ENCODE measurements at regions not wholly inside any gene's neighbourhood (a gene's known extent, or its start where the extent isn't known, plus 50 kb on each side); places are given as distances from the start of the nearest gene placed in this dataset.
"Not testable (repeated sequence)": the region's sequence is repeated elsewhere in the genome, so short reads cannot be mapped to it uniquely, and the experiment has no call there.

DNA sequence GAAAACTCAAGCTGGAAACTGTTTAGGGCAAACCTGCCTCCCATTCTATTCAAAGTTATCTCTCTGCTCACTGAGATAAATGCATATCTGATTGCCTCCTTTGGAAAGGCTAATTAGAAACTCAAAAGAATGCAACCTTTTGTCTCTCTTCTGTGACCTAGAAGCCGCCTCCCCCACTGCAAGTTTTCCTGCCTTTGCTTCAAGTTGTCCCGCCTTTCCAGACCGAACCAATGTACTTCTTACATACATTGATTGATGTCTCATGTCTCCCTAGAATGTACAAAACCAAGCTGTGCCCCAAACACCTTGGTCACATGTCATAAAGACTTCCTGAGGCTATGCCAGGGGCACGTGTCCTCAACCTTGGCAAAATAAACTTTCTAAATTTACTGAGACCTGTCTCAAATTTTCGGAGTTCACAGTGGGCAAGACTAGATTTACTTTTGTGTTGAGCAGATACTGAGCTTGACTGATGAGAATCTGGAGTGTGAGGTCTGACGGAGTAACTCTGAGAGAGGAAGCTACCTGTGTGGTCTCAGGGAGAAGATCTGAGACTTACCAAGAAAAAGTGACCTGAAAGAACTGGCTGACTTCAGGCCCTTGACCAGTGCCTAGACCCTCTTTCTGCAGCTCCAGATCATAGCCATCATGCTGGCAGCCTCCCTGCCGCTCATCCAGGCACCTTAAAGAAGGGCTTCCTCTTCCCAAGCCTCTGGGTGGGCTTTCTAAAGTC, 124.7 kb upstream of the NBPF9 start:
- intact Hi-C loops (cut with DNase I, micrococcal nuclease); ATAC-seq: not testable (repeated sequence)

DNA sequence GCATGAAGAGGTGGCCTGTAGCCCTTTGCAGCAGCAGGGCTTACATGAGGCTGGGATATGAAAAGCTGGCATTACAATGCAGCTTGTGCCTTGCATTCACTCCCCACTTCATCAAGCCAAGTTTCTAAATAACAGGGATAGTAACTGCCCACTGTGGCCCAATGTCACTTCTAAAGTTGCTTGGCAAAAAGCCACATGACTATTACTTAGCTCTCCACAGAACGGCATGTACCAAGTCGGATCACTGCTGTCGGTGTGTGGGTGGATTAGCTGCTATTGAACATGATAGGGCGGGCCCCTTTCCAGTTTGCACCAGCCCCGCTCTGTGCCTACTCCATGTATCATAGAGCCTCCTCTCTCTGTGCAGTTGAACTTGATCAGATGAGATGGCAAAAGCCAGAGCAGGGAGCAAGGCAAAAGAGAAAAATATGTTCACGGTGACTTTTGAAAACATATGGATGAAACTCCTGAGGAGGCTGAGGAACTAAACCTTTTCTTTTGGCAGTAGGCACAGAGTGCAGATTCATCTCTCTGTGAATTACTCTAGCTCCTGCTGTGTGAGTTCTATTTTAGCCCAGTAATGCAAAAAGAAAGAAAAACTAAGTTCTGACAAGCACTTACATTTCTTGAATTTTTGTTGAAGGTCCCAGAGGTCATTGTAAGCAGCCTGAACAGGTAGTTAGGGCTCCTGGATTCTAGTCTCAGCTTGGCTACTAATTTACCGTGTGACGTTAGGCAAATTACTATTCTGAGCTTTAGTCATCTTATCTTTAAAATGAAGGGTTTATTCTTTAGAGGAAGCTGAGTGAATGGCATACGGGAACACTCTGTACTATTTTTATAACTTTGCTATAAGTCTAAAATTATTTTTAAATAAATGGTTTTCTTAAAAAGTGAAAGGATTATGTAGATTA, 125.6 kb upstream of the NBPF9 start:
- ATAC-seq: peak; percentile 93
- DNase-seq; intact Hi-C loops (cut with DNase I, micrococcal nuclease): not testable (repeated sequence)

More for the DNA sequence above, 124.7 kb upstream of the NBPF9 start:
- DNase-seq: not testable (repeated sequence)

DNA sequence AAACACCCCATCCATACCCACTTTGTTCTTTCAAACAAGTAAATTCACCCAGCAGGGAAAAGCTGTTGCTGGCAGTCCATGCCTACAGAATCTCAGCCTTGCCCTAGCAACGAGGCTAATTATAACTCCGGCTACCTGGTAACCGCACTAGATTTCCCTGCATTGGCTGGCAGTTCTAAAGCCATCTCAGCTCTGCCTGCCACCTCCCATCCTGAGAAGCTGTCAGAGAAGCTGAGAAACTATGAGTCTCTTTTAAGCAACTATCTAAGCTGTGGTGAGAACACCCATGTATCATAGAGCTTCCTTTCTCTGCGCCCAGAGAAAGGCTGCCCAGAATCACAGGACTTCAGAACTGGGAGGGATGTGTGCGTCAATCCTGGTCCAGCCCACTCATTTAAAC, 126.5 kb upstream of the NBPF9 start:
- DNase-seq (peak; percentile 6 to 22), ATAC-seq (peak; percentile 60)
- intact Hi-C loops (cut with DNase I, micrococcal nuclease): not testable (repeated sequence)

DNA sequence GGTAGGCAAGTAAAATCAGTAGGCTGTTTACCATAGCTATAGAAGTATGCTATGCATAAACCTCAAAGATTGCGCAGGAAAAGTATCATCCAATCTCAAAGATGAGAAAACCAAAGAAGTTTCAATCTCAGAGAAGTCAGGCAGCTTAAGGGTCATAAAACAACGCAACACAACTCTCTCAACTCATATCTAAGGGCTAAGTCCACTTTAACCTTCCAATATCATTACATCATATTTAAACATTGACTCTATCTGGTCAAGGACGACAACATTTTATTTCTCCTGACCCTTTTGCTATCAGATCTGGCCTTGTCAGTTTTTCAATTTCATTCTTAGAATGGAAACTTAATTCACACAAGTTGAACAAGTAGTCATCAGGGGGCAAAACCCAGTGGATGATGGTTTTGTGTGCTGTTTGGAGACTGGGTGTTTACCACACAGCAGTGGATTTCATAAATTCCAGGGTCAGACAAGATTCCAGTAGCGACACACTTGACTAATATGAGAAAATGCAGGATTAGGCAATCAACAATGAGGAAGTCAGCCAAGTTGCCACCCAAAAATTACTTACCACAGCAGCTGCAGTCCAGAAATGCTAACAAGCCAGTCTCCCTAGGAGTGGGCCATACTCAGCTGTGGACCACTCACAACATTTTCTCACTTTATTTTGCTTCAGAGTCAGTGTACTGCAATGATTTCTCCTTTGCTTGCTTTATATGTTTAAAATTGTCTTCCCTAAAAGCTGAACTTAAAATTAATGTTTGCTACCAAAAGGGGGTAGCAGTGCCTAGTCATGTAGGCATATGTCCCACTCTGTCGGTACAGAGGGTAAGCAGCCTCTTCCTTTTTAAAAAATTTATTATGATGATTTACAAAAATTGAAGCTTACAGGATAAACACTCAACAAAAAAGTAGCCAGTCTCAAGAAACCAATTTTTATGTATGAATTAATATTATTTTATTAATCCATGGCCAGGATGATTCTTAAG, 131.9 kb upstream of the NBPF9 start:
- intact Hi-C loops (cut with DNase I, micrococcal nuclease); DNase-seq: not testable (repeated sequence)
- peak; percentile 97 for ATAC-seq

DNA sequence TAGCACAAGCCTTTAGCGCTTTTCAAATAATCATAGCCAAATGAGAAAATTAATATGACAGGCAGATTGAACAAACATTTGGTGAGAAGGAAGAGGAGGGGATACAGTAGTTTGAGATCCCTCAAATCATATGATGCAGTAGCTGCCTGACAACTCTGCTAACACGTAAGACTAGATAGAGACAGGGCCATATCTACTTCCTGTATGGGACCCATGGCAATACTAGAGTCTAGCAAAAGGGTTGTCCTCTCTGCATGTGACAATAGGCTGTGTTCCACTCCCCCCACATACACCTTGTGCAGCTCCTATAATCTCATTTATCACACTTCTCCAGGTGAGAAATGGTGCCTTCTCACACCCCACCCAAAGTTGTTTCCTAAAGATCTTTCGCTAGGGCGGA, 134.2 kb upstream of the NBPF9 start:
- intact Hi-C loops (cut with DNase I, micrococcal nuclease); ATAC-seq; DNase-seq: not testable (repeated sequence)

DNA sequence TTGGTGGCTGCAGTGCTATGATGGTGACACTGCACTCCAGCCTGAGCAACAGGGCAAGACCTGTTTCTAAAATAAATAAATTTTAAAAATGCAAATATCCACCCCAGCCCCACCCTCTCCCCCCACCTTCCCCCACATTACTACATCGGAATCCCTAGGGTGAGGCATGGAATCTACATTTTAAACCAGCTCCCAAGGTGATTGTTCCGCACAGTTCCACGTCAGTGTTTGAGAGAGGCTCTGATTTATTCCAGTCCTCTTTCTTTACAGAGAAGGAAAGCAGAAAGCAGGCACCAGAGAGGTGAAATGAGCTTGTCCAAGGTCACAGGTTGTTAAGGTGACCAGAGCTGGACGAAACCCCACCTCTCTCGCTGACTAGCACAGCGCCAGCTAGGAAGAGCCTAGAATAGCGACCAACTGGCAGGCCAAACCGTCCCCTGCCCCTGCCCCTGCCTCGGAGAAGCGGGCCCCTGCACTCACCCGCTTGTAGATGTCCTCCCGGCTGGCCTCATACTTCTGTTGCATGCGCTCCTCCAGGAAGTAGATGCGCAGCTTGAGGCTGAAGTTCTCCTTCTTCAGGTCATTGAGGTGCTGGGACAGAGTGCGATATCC, 136.7 kb upstream of the NBPF9 start:
- ATAC-seq; intact Hi-C loops (cut with DNase I, micrococcal nuclease); DNase-seq: not testable (repeated sequence)

DNA sequence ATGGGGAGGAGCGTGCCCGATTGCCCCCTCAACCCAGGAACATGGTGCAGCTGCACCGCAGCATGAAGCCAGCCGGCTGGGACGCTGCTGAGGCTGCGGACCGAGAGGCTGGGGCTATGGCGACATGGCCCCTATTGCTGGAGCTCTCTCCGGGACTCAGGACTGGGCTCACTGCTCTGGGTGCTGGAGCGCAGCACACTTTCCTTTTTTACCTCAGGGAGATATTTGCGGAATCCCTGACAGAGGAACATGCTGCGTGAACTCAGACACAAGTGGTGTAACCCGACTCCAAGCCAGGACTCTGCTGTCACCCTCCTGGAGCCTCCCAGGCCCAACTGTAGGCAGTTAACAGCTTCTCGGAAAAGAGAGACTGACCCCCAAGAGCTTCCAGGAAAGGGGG, 137.2 kb upstream of the NBPF9 start:
- DNase-seq; intact Hi-C loops (cut with DNase I, micrococcal nuclease); ATAC-seq: not testable (repeated sequence)

DNA sequence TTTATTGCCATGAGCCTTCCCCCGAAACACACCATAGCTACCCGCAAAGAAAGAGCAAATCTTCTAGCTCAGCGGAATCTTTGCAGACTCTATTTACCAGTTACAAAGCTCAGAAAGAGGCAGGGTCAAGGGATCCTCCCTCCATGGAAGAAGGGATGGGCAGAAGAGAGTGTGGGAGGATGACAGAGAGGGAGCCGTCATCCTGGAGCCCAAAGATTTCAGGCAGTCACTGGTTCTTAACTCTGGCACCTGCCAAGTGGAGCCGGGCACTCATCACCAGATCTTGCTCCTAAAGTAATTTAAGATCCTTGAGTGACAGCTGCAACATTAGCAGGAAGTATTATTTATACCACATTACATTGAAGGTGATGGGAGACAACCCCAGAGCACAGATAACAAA, 137.9 kb upstream of the NBPF9 start:
- intact Hi-C loops (cut with DNase I, micrococcal nuclease); DNase-seq; ATAC-seq: not testable (repeated sequence)

DNA sequence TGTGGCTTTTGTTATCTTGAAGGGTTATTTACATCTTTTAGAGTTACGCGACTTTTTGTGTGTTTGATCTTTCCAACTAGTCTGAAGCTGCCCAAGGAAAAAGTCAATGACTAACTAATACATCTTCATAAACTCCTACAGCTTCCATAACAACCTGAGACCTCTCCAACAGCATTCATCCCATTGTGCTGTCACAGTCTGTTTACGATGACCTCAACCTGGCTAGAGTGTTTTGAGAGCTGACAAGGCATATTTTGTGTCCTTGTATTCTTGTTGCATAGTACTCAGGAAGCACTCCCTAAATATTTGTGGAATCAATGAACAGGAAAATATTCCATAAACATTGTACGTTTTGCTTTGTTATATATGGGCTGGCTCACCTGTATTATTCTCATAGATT, 140.2 kb upstream of the NBPF9 start:
- ATAC-seq; DNase-seq; intact Hi-C loops (cut with DNase I, micrococcal nuclease): not testable (repeated sequence)

DNA sequence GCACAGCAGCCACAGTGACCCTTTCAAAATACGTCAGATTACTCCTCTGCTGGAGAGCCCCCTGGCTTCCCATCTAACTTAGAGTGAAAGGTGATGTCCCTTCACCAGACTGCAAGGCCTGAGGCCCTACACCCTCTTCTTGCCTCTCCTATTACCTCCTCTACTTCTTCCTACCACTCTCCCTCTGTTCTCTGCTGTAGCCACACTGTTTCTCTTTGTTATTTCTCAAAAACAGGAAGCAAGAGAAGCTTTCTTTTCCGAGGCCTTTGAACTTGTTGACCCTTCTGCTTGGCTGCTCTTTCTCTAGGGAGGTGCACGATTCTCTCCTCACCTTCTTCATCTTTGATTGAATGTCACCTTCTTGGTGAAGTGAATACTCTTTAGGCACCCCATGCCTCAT, 141.3 kb upstream of the NBPF9 start:
- ATAC-seq; intact Hi-C loops (cut with DNase I, micrococcal nuclease): not testable (repeated sequence)

DNA sequence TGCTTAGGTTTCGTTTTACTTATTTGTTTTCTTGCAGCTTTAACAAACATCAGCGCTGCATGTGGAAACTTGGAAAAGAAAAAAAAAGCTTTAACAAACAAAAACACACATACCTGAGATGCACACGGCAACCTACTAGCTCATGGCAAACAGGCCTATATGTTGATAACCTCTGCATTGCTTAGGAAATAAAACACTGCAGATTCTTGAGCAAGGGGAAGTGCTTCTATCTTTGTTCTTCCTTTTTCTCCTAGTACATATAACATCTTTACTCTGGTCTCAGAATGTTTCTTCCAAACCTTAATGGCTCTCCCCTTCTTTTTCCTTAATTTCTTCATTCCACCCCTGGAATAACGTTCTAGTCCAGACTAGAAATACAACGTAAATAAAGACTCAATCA, 142.9 kb upstream of the NBPF9 start:
- ATAC-seq; intact Hi-C loops (cut with DNase I, micrococcal nuclease): not testable (repeated sequence)

More for the DNA sequence above, 141.3 kb upstream of the NBPF9 start:
- not testable (repeated sequence) for DNase-seq

DNA sequence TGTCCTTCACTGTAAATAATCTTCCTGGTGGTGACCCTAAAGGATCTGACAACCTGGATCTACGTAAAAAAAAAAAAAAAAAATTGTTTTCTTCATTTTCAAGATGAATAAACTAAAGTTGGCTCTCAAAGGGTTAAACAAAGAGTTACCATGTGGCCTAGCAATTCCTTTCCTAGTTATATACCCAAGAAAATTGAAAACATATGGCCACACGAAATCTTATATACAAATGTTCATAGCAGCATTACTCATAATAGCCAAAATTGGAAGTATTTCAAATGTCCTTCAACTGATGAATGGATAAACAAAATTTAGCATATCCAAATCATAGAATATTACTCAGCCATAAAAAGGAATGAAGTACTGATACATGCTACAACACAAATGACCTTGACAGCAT, 145.3 kb upstream of the NBPF9 start:
- ATAC-seq; DNase-seq; intact Hi-C loops (cut with DNase I, micrococcal nuclease): not testable (repeated sequence)

More for the DNA sequence above, 142.9 kb upstream of the NBPF9 start:
- DNase-seq: not testable (repeated sequence)

DNA sequence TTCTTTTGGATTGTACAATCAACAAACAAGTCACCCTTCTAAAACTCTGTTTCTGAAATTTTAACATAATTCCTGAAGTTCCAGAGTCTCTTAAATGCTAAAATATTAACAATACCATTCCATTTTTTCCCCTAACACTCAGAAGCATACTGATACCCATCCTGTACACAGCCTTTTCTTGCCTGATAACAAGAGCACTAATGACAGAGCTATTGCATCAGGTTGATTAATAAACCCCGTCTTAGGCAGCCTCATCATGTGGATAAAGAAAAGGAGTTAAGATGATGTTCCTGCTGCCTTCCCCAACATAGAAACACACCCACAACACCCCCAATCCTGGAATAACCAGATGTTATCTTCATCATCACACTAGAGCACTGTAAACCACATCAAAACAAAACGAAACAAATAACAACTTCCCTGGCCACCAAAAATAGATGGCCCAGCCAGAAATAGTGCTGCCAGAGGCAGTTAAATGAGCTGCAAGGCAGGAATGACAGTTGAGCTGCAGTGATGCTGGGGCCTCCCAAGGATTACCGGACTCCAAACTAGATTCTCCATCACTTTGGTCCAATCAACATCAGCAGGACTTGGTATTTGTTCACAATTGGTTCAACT, 146.6 kb upstream of the NBPF9 start:
- intact Hi-C loops (cut with DNase I, micrococcal nuclease); ATAC-seq; DNase-seq: not testable (repeated sequence)

DNA sequence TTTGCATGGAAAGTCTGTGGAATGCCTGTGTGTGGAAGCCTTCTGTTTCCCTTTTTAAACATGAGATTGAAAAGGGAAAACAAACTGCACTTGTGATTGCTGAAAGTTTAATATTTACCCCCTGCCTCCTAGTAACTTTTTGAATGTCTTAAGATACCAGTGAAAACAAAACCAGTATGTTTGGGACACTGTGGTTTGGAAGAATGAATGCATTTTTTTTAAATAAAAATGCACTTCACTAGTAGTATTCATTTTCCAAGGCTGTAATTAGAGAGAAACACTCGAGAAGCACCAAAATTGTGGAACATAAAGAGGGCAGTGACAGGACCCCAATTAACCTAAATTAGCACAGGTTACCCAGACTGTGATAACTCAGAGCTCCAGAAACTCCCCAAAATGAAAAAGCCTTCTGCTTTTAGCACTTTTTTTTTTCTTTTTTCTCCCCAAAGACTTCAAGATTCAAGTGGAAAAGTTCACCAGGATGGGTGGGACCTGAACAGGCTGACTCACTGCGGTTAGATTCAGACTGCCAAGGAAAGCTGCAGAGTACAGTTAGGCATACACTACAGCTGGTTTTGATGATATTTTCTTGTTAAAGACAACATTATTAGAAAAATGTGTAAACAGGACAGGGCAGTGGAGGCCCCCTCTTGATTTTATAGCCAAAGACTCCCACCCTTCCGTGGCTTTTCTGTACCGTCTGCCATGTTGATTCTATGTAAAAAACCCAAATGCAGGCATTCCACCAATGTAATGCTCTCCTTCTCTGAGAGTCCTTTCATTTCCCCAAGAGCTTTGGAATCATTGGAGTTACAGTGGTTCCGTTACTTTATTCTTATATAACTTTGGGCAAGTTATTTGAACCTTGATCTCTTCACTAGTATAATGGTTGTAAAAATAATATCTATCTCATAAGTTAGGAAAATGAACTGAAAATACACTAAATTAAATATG, 151.8 kb upstream of the NBPF9 start:
- DNase-seq; ATAC-seq; intact Hi-C loops (cut with DNase I, micrococcal nuclease): not testable (repeated sequence)

DNA sequence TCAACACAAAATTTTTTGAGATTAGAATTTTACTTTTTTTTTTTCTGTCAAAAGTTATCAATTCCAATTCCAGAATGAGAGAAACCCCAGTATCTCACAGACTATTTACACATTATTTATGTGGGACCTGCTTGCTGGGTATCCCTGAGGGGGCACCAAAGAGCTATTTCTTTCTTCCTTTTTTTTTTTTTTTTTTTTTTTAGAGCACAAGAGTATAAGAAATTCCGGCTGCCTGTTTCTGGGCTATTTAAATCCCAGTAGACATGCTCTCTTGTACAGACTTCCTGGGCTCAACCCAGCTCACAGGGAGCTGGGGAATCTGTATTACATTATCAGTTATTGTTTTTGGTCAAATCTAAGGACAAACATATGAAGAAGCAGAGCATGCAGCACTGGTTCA, 156.9 kb upstream of the NBPF9 start:
- DNase-seq; ATAC-seq; intact Hi-C loops (cut with DNase I, micrococcal nuclease): not testable (repeated sequence)

DNA sequence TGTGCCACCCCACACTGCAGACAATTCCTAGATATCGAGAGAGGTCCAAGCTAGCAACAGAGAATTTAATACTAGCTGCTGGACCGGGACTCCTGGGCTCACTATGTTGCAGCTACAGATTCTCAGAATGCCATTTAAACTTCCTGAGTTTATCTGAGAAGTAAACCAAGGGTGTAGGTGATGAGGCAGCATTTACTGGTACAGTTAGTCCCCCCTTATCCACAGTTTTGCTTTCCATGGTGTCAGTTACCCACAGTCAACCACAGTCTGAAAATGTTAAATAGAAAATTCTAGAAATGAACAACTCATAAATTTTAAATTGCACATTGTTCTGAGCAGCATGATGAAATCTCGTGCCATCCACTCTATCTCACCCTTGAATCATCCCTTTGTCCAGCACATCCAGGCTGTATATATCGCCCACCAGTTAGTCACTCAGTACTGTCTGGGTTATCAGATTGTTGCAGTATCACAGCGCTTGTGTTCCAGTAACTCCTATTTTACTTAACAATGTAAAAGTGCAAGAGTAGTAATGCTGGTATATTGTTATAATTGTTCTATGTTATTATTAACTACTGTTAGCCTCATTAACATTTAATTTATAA, 157.5 kb upstream of the NBPF9 start:
- DNase-seq; intact Hi-C loops (cut with DNase I, micrococcal nuclease); ATAC-seq: not testable (repeated sequence)

Data from left colon (tissue), 2 donors.